ENCODE measurements at regions not wholly inside any gene's neighbourhood (a gene's known extent, or its start where the extent isn't known, plus 50 kb on each side); places are given as distances from the start of the nearest gene placed in this dataset.

- TF ChIP-seq CTCF (IDR thresholded peaks at IDR 0.05; ENCODE audit: extremely low read depth in 1 of 2, insufficient read depth in 1 of 2, low read depth in 1 of 2, low read length in 2 of 2) (no peak), POLR2AphosphoS5 (IDR thresholded peaks at IDR 0.05; ENCODE audit: insufficient read depth, low read depth, low read length) (no peak)
Measured at GRCh38 chr4:138852681-138853080, 162.9 kb upstream of the NOCT start.
